Hippocampal formation (tissue), 2 donors: ENCODE measurements at regions not wholly inside any gene's neighbourhood (a gene's known extent, or its start where the extent isn't known, plus 50 kb on each side); places are given as distances from the start of the nearest gene placed in this dataset.

Experiments
- DNase-seq, 2 donors: peaks; one replicate each; lab custom pipeline; 2025; lab: John Stamatoyannopoulos, UW

GRCh38 chr2:181770150-181770549 lies 89.8 kb upstream of the NEUROD1 start:
- no peak for DNase-seq

GRCh38 chr2:181771356-181771755 lies 91.0 kb upstream of the NEUROD1 start:
- DNase-seq: no peak

- DNase-seq: no peak
These were observed 92.0 kb upstream of the NEUROD1 start for GRCh38 chr2:181772334-181772733.

- DNase-seq: no peak
These were observed 92.5 kb upstream of the NEUROD1 start for GRCh38 chr2:181772777-181773176.

- no peak for DNase-seq
These were observed 94.4 kb upstream of the NEUROD1 start for GRCh38 chr2:181774685-181775084.

GRCh38 chr2:181776336-181776735 lies 96.0 kb upstream of the NEUROD1 start:
- no peak for DNase-seq

GRCh38 chr2:181777734-181778133 lies 97.4 kb upstream of the NEUROD1 start:
- DNase-seq: no peak

GRCh38 chr2:181778621-181779201 lies 98.4 kb upstream of the NEUROD1 start:
- no peak for DNase-seq

GRCh38 chr2:181779288-181780021 lies 99.1 kb upstream of the NEUROD1 start:
- DNase-seq: no peak

GRCh38 chr2:181780047-181780651 lies 99.8 kb upstream of the NEUROD1 start:
- no peak for DNase-seq

GRCh38 chr2:181780657-181781056 lies 100.3 kb upstream of the NEUROD1 start:
- DNase-seq: no peak

GRCh38 chr2:181781078-181781786 lies 100.9 kb upstream of the NEUROD1 start:
- no peak for DNase-seq

GRCh38 chr2:181782660-181783059 lies 102.3 kb upstream of the NEUROD1 start:
- DNase-seq: no peak

- no peak for DNase-seq
These were observed 104.2 kb upstream of the NEUROD1 start for GRCh38 chr2:181784556-181784955.

- no peak for DNase-seq
These were observed 105.5 kb upstream of the NEUROD1 start for GRCh38 chr2:181785691-181786344.

GRCh38 chr2:181786371-181787228 lies 104.9 kb upstream of the ITPRID2 start:
- DNase-seq: no peak

- no peak for DNase-seq
These were observed 104.1 kb upstream of the ITPRID2 start for GRCh38 chr2:181787310-181788048.

GRCh38 chr2:181788897-181789555 lies 102.5 kb upstream of the ITPRID2 start:
- no peak for DNase-seq

GRCh38 chr2:181789827-181790448 lies 101.6 kb upstream of the ITPRID2 start:
- no peak for DNase-seq
